ENCODE measurements at regions not wholly inside any gene's neighbourhood (a gene's known extent, or its start where the extent isn't known, plus 50 kb on each side); places are given as distances from the start of the nearest gene placed in this dataset.

- no peak for DNase-seq
Observed at GRCh38 chr14:65359503-65359902, 53.0 kb upstream of the FUT8 start.

GRCh38 chr14:65360144-65360784 lies 52.3 kb upstream of the FUT8 start:
- DNase-seq: no peak

DNA sequence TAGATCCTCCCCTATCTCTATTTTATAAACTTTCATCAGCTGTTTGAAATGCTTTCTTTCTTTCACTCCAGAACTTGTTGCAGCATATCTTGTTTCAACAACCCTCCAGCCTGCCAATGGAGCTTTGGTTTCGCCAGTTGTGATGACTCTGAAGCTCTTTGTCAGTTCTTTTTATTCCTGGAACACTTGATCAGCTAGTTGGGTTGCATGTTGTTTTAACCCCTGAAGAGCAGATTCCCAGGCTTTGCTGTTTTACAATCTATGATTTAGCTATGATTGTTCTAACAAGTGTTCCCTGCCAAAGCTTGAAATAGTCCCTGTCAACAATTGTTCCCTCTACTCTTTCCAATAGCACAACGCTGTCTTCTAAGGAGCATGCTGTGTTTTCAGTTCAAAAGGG lies 50.6 kb upstream of the FUT8 start:
- no peak for DNase-seq
